B cell (primary cell): ENCODE measurements at regions not wholly inside any gene's neighbourhood (a gene's known extent, or its start where the extent isn't known, plus 50 kb on each side); places are given as distances from the start of the nearest gene placed in this dataset.

Experiments used
- ATAC-seq: fragments of 200-7000 bp; cut with Tn5 transposase; one replicate; pipeline ENCODE4 v1.10.0; 2021; ENCODE audit warnings: low read depth, mild to moderate bottlenecking, moderate number of reproducible peaks, moderate library complexity
- CTCF ChIA-PET: fragments of 350-600 bp; sonication (Branson Sonifier 250); formaldehyde crosslinking; loops from one replicate; lab custom pipeline; 2021; ENCODE audit warnings: antibody characterized with exemption, inconsistent platforms; lab: Charles Lee
- POLR2A ChIA-PET: fragments of 350-600 bp; sonication (Branson Sonifier 250); formaldehyde crosslinking; loops from one replicate; lab custom pipeline; 2021; ENCODE audit warnings: antibody characterized with exemption; lab: Charles Lee
- DNase-seq: peaks from one replicate; pipeline ENCODE4 v3.0.0; 2013
- H2AFZ ChIP-seq: 2 replicates; pipeline ENCODE4 v1.6.1; 2012; ENCODE audit warnings: mild to moderate bottlenecking, low read depth, low read length; ENCODE audit not compliant: insufficient read depth, poor library complexity, severe bottlenecking
- H3K27ac ChIP-seq, 2 donors: 1 replicate in 1 of 2; 2 replicates in 1 of 2; pipeline ENCODE4 v1.5.1; 2012 to 2013; ENCODE audit warnings: low read length in 2 of 2, mild to moderate bottlenecking in 2 of 2, moderate library complexity in 1 of 2
- H3K27me3 ChIP-seq, 4 experiments: fragments of 200-600 bp in 1 of 4; sonication (generic) in 1 of 4; replicated peaks in 1 of 4; 1 replicate in 2 of 4; 2 replicates in 2 of 4; pipeline versions ENCODE4 v1.6.1 to v1.7.0; 2013 to 2016; ENCODE audit warnings: low read length in 3 of 4, mild to moderate bottlenecking in 2 of 4, mixed read lengths in 1 of 4, moderate library complexity in 1 of 4; ENCODE audit not compliant: insufficient read depth in 4 of 4, control insufficient read depth in 3 of 4; ENCODE audit errors: control extremely low read depth in 1 of 4
- H3K36me3 ChIP-seq, 2 experiments: replicated peaks in 1 of 2; 1 replicate in 1 of 2; 2 replicates in 1 of 2; pipeline versions ENCODE4 v1.6.1 to v1.7.1; 2013; ENCODE audit warnings: low read length in 1 of 2; ENCODE audit not compliant: insufficient read depth in 2 of 2, control insufficient read depth in 1 of 2; ENCODE audit errors: control extremely low read depth in 1 of 2, extremely low read depth in 1 of 2
- H3K4me1 ChIP-seq, 2 donors: fragments of 200-600 bp in 1 of 2; sonication (generic) in 1 of 2; 1 replicate in 1 of 2; 2 replicates in 1 of 2; pipeline versions ENCODE4 v1.5.1 to v1.6.1; 2013 to 2017; ENCODE audit warnings: low read length in 2 of 2; ENCODE audit not compliant: control insufficient read depth in 2 of 2, insufficient read depth in 2 of 2
- H3K4me2 ChIP-seq: replicated peaks from 2 replicates; pipeline ENCODE3; 2012; ENCODE audit warnings: mild to moderate bottlenecking, low read depth, low read length; ENCODE audit not compliant: poor library complexity, severe bottlenecking
- H3K4me3 ChIP-seq, 5 experiments: fragments of 200-600 bp in 1 of 5; sonication (generic) in 1 of 5; 1 replicate in 3 of 5; 2 replicates in 2 of 5; pipeline versions ENCODE4 v1.5.1 to v1.7.0; 2011 to 2016; ENCODE audit warnings: low read length in 4 of 5, mild to moderate bottlenecking in 4 of 5, low read depth in 2 of 5, control low read depth in 1 of 5, moderate library complexity in 1 of 5; ENCODE audit not compliant: insufficient read depth in 1 of 5; ENCODE audit errors: control extremely low read depth in 1 of 5, extremely low read depth in 1 of 5
- H3K79me2 ChIP-seq: fragments of 200-600 bp; sonication (generic); one replicate; pipeline ENCODE4 v1.6.0; 2016; ENCODE audit warnings: low read length; ENCODE audit not compliant: control insufficient read depth, insufficient read depth
- H3K9ac ChIP-seq: fragments of 200-600 bp; sonication (generic); 2 replicates; pipeline ENCODE4 v1.6.1; 2017; ENCODE audit warnings: mild to moderate bottlenecking, low read length, moderate library complexity
- H3K9me3 ChIP-seq, 3 donors: one replicate each; pipeline versions ENCODE4 v1.6.1 to v1.7.1; 2013; ENCODE audit warnings: low read length in 2 of 3; ENCODE audit not compliant: control insufficient read depth in 2 of 3, insufficient read depth in 1 of 3; ENCODE audit errors: control extremely low read depth in 1 of 3
- H4K20me1 ChIP-seq: 2 replicates; pipeline ENCODE4 v1.6.0; 2012; ENCODE audit warnings: mild to moderate bottlenecking, low read length; ENCODE audit not compliant: insufficient read depth, control insufficient read depth, poor library complexity, severe bottlenecking
- H3K27ac Mint-ChIP-seq: one replicate; pipeline ENCODE4 v1.8.0; 2021; ENCODE audit warnings: mixed read lengths
- H3K27me3 Mint-ChIP-seq: one replicate; pipeline ENCODE4 v1.8.0; 2021; ENCODE audit warnings: mixed read lengths
- H3K4me1 Mint-ChIP-seq: one replicate; pipeline ENCODE4 v1.8.0; 2021; ENCODE audit warnings: mixed read lengths
- H3K4me3 Mint-ChIP-seq: one replicate; pipeline ENCODE4 v1.8.0; 2021; ENCODE audit warnings: mixed read lengths
- H3K9me3 Mint-ChIP-seq: one replicate; pipeline ENCODE4 v1.8.0; 2022; ENCODE audit warnings: mixed read lengths; ENCODE audit not compliant: insufficient read depth
- CTCF ChIP-seq: fragments of 200-600 bp; IDR thresholded peaks from one replicate; pipeline ENCODE4 v1.8.0; 2022; ENCODE audit warnings: antibody characterized with exemption, mild to moderate bottlenecking
- EZH2 ChIP-seq: IDR thresholded peaks from 2 replicates; pipeline ENCODE4 v1.6.1; 2012; ENCODE audit warnings: borderline replicate concordance, low read depth, mild to moderate bottlenecking, moderate library complexity, low read length; ENCODE audit not compliant: insufficient read depth, poor library complexity, severe bottlenecking
- WGBS: methylation state at CpG from one replicate; pipeline ENCODE4 v1.1.5; 2013; ENCODE audit warnings: missing lambda C conversion rate; ENCODE audit not compliant: insufficient coverage; 5-methylcytosine and 5-hydroxymethylcytosine counted together
- intact Hi-C: fragments of 100-400 bp; cut with micrococcal nuclease; formaldehyde crosslinking; loops from one replicate; pipeline ENCODE4 v1.10.0; 2022

GRCh38 chr20:10857352-10858070, 183.7 kb upstream of the JAG1 start:
- H3K4me1 ChIP-seq = no peaks in the 10 kb centered on the region
- no peak overlapping the region for H3K4me2 ChIP-seq
- no peaks in the 10 kb centered on the region for H3K79me2 ChIP-seq
- H2AFZ ChIP-seq = no peak overlapping the region
- no peak overlapping the region for H3K9ac ChIP-seq
- Mint-ChIP-seq H3K4me3 (no peak overlapping the region), H3K27me3 (no peaks in the 10 kb centered on the region), H3K9me3 (no peaks in the 10 kb centered on the region), H3K4me1 (no peaks in the 10 kb centered on the region), H3K27ac (no peak overlapping the region)
- 43% methylated on average over 6 of the region's 6 CpGs for WGBS
- no peak for ATAC-seq
- TF ChIP-seq EZH2 (no peak), CTCF (no peak)
- no peaks in the 10 kb centered on the region for H3K27me3 ChIP-seq
- H3K9me3 ChIP-seq = no peaks in the 10 kb centered on the region
- CTCF ChIA-PET = no interaction called here
- no peak overlapping the region for H3K4me3 ChIP-seq
- no peaks in the 10 kb centered on the region for H3K36me3 ChIP-seq
- POLR2A ChIA-PET = no interaction called here
- no peak for DNase-seq
- H3K27ac ChIP-seq = no peak overlapping the region
- no peaks in the 10 kb centered on the region for H4K20me1 ChIP-seq
- intact Hi-C loops = no loop called here

GRCh38 chr20:10861090-10861489, 187.3 kb upstream of the JAG1 start:
- Mint-ChIP-seq H3K9me3 (no peaks in the 10 kb centered on the region), H3K4me3 (no peak overlapping the region), H3K27ac (no peak overlapping the region), H3K27me3 (no peaks in the 10 kb centered on the region), H3K4me1 (no peaks in the 10 kb centered on the region)
- intact Hi-C loops = no loop called here
- no peak for DNase-seq
- Histone ChIP-seq H3K9me3 (no peaks in the 10 kb centered on the region), H3K27me3 (no peaks in the 10 kb centered on the region), H3K4me1 (no peaks in the 10 kb centered on the region), H3K27ac (no peak overlapping the region), H3K4me2 (no peak overlapping the region), H2AFZ (no peak overlapping the region), H3K79me2 (no peaks in the 10 kb centered on the region), H3K9ac (no peak overlapping the region), H3K4me3 (no peak overlapping the region), H3K36me3 (no peaks in the 10 kb centered on the region), H4K20me1 (no peaks in the 10 kb centered on the region)
- CTCF ChIA-PET = no interaction called here
- TF ChIP-seq CTCF (no peak), EZH2 (no peak)
- WGBS = no CpG with 5 or more reads among the region's 2 CpGs
- ATAC-seq = no peak
- POLR2A ChIA-PET = no interaction called here
